CD14-positive monocyte (primary cell): ENCODE measurements at regions not wholly inside any gene's neighbourhood (a gene's known extent, or its start where the extent isn't known, plus 50 kb on each side); places are given as distances from the start of the nearest gene placed in this dataset.

Experiments used
- DNase-seq, 3 donors: peaks; one replicate each; pipeline ENCODE4 v3.0.0-alpha.2; 2011 to 2022
- H2AFZ ChIP-seq: 2 replicates; pipeline ENCODE4 v1.6.0; 2012; ENCODE audit warnings: mild to moderate bottlenecking, low read depth, low read length, inconsistent platforms; ENCODE audit not compliant: insufficient read depth, poor library complexity, severe bottlenecking
- H3K27ac ChIP-seq, 2 donors: 1 replicate in 1 of 2; 2 replicates in 1 of 2; pipeline ENCODE4 v1.5.1; 2012 to 2013; ENCODE audit warnings: low read length in 2 of 2, control low read depth in 1 of 2, inconsistent platforms in 1 of 2, low read depth in 1 of 2, mild to moderate bottlenecking in 1 of 2
- H3K27me3 ChIP-seq, 2 donors: one replicate each; pipeline versions ENCODE4 v1.6.0 to v1.6.1; 2011 to 2013; ENCODE audit warnings: low read length in 2 of 2; ENCODE audit not compliant: control insufficient read depth in 2 of 2, insufficient read depth in 2 of 2
- H3K36me3 ChIP-seq, 2 donors: replicated peaks in 1 of 2; 1 replicate in 1 of 2; 2 replicates in 1 of 2; pipeline versions ENCODE4 v1.5.1 to v1.6.1; 2012 to 2013; ENCODE audit warnings: low read length in 2 of 2, control low read depth in 1 of 2, inconsistent platforms in 1 of 2, mild to moderate bottlenecking in 1 of 2; ENCODE audit not compliant: insufficient read depth in 2 of 2, control insufficient read depth in 1 of 2
- H3K4me1 ChIP-seq, 2 donors: 1 replicate in 1 of 2; 2 replicates in 1 of 2; pipeline versions ENCODE4 v1.5.1 to v1.6.1; 2012 to 2013; ENCODE audit warnings: low read length in 2 of 2, control low read depth in 1 of 2, inconsistent platforms in 1 of 2, mild to moderate bottlenecking in 1 of 2, moderate library complexity in 1 of 2; ENCODE audit not compliant: insufficient read depth in 2 of 2, control insufficient read depth in 1 of 2
- H3K4me2 ChIP-seq: replicated peaks from 2 replicates; pipeline ENCODE3; 2012; ENCODE audit warnings: low read length, moderate library complexity, mild to moderate bottlenecking; ENCODE audit not compliant: poor library complexity, severe bottlenecking; ENCODE audit errors: extremely low read depth
- H3K4me3 ChIP-seq, 3 experiments: fragments of 200-600 bp in 1 of 3; sonication (generic) in 1 of 3; replicated peaks in 1 of 3; 1 replicate in 2 of 3; 2 replicates in 1 of 3; pipeline ENCODE4 v1.5.1; 2011 to 2013; ENCODE audit warnings: low read length in 3 of 3, mild to moderate bottlenecking in 3 of 3, control low read depth in 2 of 3, low read depth in 2 of 3, inconsistent platforms in 1 of 3, moderate library complexity in 1 of 3
- H3K79me2 ChIP-seq: 2 replicates; pipeline ENCODE4 v1.6.0; 2012; ENCODE audit warnings: mild to moderate bottlenecking, control low read depth, inconsistent platforms, low read length, moderate library complexity; ENCODE audit not compliant: insufficient read depth
- H3K9ac ChIP-seq: 2 replicates; pipeline ENCODE4 v1.6.0; 2017; ENCODE audit warnings: low read length, mild to moderate bottlenecking; ENCODE audit not compliant: insufficient read depth, poor library complexity, severe bottlenecking
- H3K9me3 ChIP-seq, 2 donors: replicated peaks in 1 of 2; 1 replicate in 1 of 2; 2 replicates in 1 of 2; pipeline versions ENCODE4 v1.5.1 to v1.6.1; 2012 to 2013; ENCODE audit warnings: low read length in 2 of 2, control low read depth in 1 of 2; ENCODE audit not compliant: control insufficient read depth in 1 of 2, insufficient read depth in 1 of 2
- H4K20me1 ChIP-seq: 2 replicates; pipeline ENCODE4 v1.6.0; 2012; ENCODE audit warnings: mild to moderate bottlenecking, low read length, control low read depth, moderate library complexity; ENCODE audit not compliant: insufficient read depth
- H3K27ac Mint-ChIP-seq, 7 donors: one replicate each; pipeline ENCODE4 v1.8.0; 2020; ENCODE audit warnings: mild to moderate bottlenecking in 7 of 7, mixed read lengths in 7 of 7, moderate library complexity in 6 of 7, inconsistent platforms in 2 of 7
- H3K27me3 Mint-ChIP-seq, 3 donors: one replicate each; pipeline ENCODE4 v1.8.0; 2021 to 2022; ENCODE audit warnings: low read depth in 3 of 3, mild to moderate bottlenecking in 3 of 3, mixed read lengths in 3 of 3, moderate library complexity in 3 of 3, inconsistent platforms in 1 of 3
- H3K36me3 Mint-ChIP-seq, 2 donors: one replicate each; pipeline ENCODE4 v1.8.0; 2020; ENCODE audit warnings: mixed read lengths in 2 of 2, inconsistent platforms in 1 of 2, mild to moderate bottlenecking in 1 of 2
- H3K4me1 Mint-ChIP-seq: one replicate; pipeline ENCODE4 v1.8.0; 2020; ENCODE audit warnings: mild to moderate bottlenecking, mixed read lengths
- H3K4me3 Mint-ChIP-seq, 2 donors: one replicate each; pipeline ENCODE4 v1.8.0; 2020; ENCODE audit warnings: mild to moderate bottlenecking in 2 of 2, mixed read lengths in 2 of 2, moderate library complexity in 1 of 2
- H3K9me3 Mint-ChIP-seq, 7 donors: one replicate each; pipeline ENCODE4 v1.8.0; 2020 to 2022; ENCODE audit warnings: mixed read lengths in 7 of 7, mild to moderate bottlenecking in 6 of 7, moderate library complexity in 6 of 7, inconsistent platforms in 2 of 7
- CTCF ChIP-seq: fragments of 200-600 bp; IDR thresholded peaks from one replicate; pipeline ENCODE4 v1.8.0; 2022; ENCODE audit warnings: antibody characterized with exemption, mild to moderate bottlenecking
- WGBS: methylation state at CpG from one replicate; pipeline ENCODE4 v1.1.5; 2013; ENCODE audit warnings: missing lambda C conversion rate; ENCODE audit not compliant: insufficient coverage; 5-methylcytosine and 5-hydroxymethylcytosine counted together
- intact Hi-C, 2 donors: fragments of 100-400 bp; cut with micrococcal nuclease; formaldehyde crosslinking; loops; one replicate each; pipeline versions ENCODE4 v1.15.0 to v1.15.1; 2023

GRCh38 chr13:95403349-95404140, 102.3 kb upstream of the ABCC4 start:
- H3K9me3 ChIP-seq, result no peaks in the 10 kb centered on the region
- Mint-ChIP-seq H3K27me3 (peaks cover 7 to 12% (median 11%) of the 10 kb centered on the region in 3 donors), H3K36me3 (no peaks in the 10 kb centered on the region), H3K27ac (no peak overlapping the region), H3K4me3 (peak overlapping the region; percentile 81 to 98), H3K4me1 (peaks cover 13% of the 10 kb centered on the region), H3K9me3 (no peaks in the 10 kb centered on the region)
- peaks cover 0 to 7% of the 10 kb centered on the region in 2 donors for H3K27me3 ChIP-seq
- no peaks in the 10 kb centered on the region for H3K36me3 ChIP-seq
- 20% methylated on average over 12 of the region's 17 CpGs for WGBS
- peak overlapping the region; percentile 82 for H2AFZ ChIP-seq
- no peak for TF ChIP-seq CTCF
- H3K4me1 ChIP-seq, result peaks cover 9 to 10% of the 10 kb centered on the region in 2 donors
- DNase-seq, result no peak
- H3K79me2 ChIP-seq, result no peaks in the 10 kb centered on the region
- H4K20me1 ChIP-seq, result no peaks in the 10 kb centered on the region
- peak overlapping the region; percentile 34 for H3K9ac ChIP-seq
- intact Hi-C loops, result loop anchor here (2.0 to 5.0 kb wide), 2 partner anchors 211 to 213 kb away; no protein-coding TSS in a partner anchor
- peak overlapping the region; percentile 90 for H3K4me2 ChIP-seq
- peak overlapping the region; percentile 24 to 75 (median 31) for H3K4me3 ChIP-seq
- H3K27ac ChIP-seq, result no peak overlapping the region

- H3K27ac Mint-ChIP-seq, result peak overlapping the region in 1 of 7 donors; percentile 17
- TF ChIP-seq CTCF, result peak; percentile 91
- under 1% methylated on average over 19 of the region's 24 CpGs for WGBS
These were observed 103.1 kb upstream of the ABCC4 start for GRCh38 chr13:95404141-95404882.

More at GRCh38 chr13:95404141-95404882, 103.1 kb upstream of the ABCC4 start:
- no peaks in the 10 kb centered on the region for H3K9me3 Mint-ChIP-seq
- DNase-seq, result peak; percentile 68 to 76 (median 73)
- H3K4me3 Mint-ChIP-seq, result peak overlapping the region; percentile 81 to 98
- no peaks in the 10 kb centered on the region for H3K36me3 Mint-ChIP-seq
- Histone ChIP-seq H2AFZ (peak overlapping the region; percentile 82), H3K36me3 (no peaks in the 10 kb centered on the region), H3K79me2 (no peaks in the 10 kb centered on the region), H4K20me1 (no peaks in the 10 kb centered on the region), H3K4me1 (peaks cover 9 to 10% of the 10 kb centered on the region in 2 donors), H3K27me3 (peaks cover 0 to 7% of the 10 kb centered on the region in 2 donors), H3K4me3 (peak overlapping the region; percentile 24 to 75 (median 31)), H3K27ac (no peak overlapping the region), H3K9me3 (no peaks in the 10 kb centered on the region), H3K9ac (peak overlapping the region; percentile 34), H3K4me2 (peak overlapping the region; percentile 90)
- H3K27me3 Mint-ChIP-seq, result peaks cover 9 to 12% (median 9%) of the 10 kb centered on the region in 3 donors
- intact Hi-C loops, result loop anchor here (2.0 to 5.0 kb wide), 2 partner anchors 212 to 214 kb away; no protein-coding TSS in a partner anchor
- peaks cover 13% of the 10 kb centered on the region for H3K4me1 Mint-ChIP-seq
